Endothelial cell of umbilical vein (primary cell): ENCODE measurements at regions not wholly inside any gene's neighbourhood (a gene's known extent, or its start where the extent isn't known, plus 50 kb on each side); places are given as distances from the start of the nearest gene placed in this dataset.

Experiments
- BruUV-seq: library from RNA; stranded (reverse); fragments of 400-500 nt; replicated peaks from 2 replicates; lab custom pipeline; 2021; lab: Mats Ljungman, UMichigan
- CTCF ChIA-PET: fragments of 300-600, 350-600 bp; sonication (Branson Sonifier 250); formaldehyde crosslinking; loops from one replicate; lab custom pipeline; 2021; ENCODE audit warnings: antibody characterized with exemption, inconsistent platforms; lab: Charles Lee
- POLR2A ChIA-PET: fragments of 300-600, 350-600 bp; sonication (Branson Sonifier 250); formaldehyde crosslinking; loops from one replicate; lab custom pipeline; 2021; ENCODE audit warnings: antibody characterized with exemption, inconsistent platforms; lab: Charles Lee
- DNase-seq: peaks from one replicate; pipeline ENCODE4 v3.0.0-alpha.2; 2011; ENCODE audit warnings: low read depth, low spot score
- FAIRE-seq: peaks from 2 replicates; lab custom pipeline; 2011; peaks lifted over from hg19 to GRCh38; lab: Jason Lieb, UNC
- H2AFZ ChIP-seq: 2 replicates; pipeline ENCODE4 v1.6.0; 2012; ENCODE audit warnings: low read depth, low read length, control low read depth, inconsistent platforms
- H3K27ac ChIP-seq: 2 replicates; pipeline ENCODE4 v1.5.1; 2011; ENCODE audit warnings: low read depth, mild to moderate bottlenecking, control low read depth, low read length, moderate library complexity; ENCODE audit not compliant: insufficient read depth
- H3K27me3 ChIP-seq, 2 experiments: 2 replicates each; pipeline versions ENCODE4 v1.6.0 to v1.6.1; 2011; ENCODE audit warnings: low read length in 2 of 2, mixed read lengths in 1 of 2; ENCODE audit not compliant: control insufficient read depth in 2 of 2, insufficient read depth in 2 of 2
- H3K36me3 ChIP-seq, 2 experiments: 2 replicates in 1 of 2; 3 replicates in 1 of 2; pipeline ENCODE4 v1.5.1; 2011; ENCODE audit warnings: low read length in 2 of 2, mild to moderate bottlenecking in 1 of 2, moderate library complexity in 1 of 2; ENCODE audit not compliant: control insufficient read depth in 2 of 2, insufficient read depth in 2 of 2; ENCODE audit errors: extremely low read depth in 1 of 2
- H3K4me1 ChIP-seq: 3 replicates; pipeline ENCODE4 v1.5.1; 2011; ENCODE audit warnings: mild to moderate bottlenecking, low read length; ENCODE audit not compliant: control insufficient read depth, insufficient read depth; ENCODE audit errors: extremely low read depth
- H3K4me2 ChIP-seq: 2 replicates; pipeline ENCODE4 v1.6.1; 2011; ENCODE audit warnings: low read length, control low read depth, mixed read lengths; ENCODE audit not compliant: insufficient read depth
- H3K4me3 ChIP-seq, 3 experiments: fragments of 200-600 bp in 1 of 3; sonication (generic), shearing (Covaris generic) in 1 of 3; replicated peaks in 1 of 3; 2 replicates each; pipeline ENCODE4 v1.5.1; 2011 to 2016; ENCODE audit warnings: control low read depth in 3 of 3, low read length in 3 of 3, mild to moderate bottlenecking in 2 of 3, inconsistent platforms in 1 of 3, low read depth in 1 of 3, moderate library complexity in 1 of 3; ENCODE audit not compliant: insufficient read depth in 1 of 3
- H3K79me2 ChIP-seq: 2 replicates; pipeline ENCODE4 v1.6.0; 2012; ENCODE audit warnings: low read length, inconsistent platforms; ENCODE audit not compliant: control insufficient read depth, insufficient read depth
- H3K9ac ChIP-seq: replicated peaks from 2 replicates; pipeline ENCODE3; 2011; ENCODE audit warnings: low read length, control low read depth; ENCODE audit not compliant: insufficient read depth; ENCODE audit errors: extremely low read depth
- H3K9me1 ChIP-seq: replicated peaks from 3 replicates; pipeline ENCODE4 v1.6.0; 2011; ENCODE audit warnings: mild to moderate bottlenecking, low read length; ENCODE audit not compliant: control insufficient read depth, insufficient read depth; ENCODE audit errors: extremely low read depth
- H3K9me3 ChIP-seq: replicated peaks from 2 replicates; pipeline ENCODE4 v1.5.1; 2012; ENCODE audit warnings: low read length, inconsistent platforms; ENCODE audit not compliant: control insufficient read depth, insufficient read depth
- H4K20me1 ChIP-seq: replicated peaks from 2 replicates; pipeline ENCODE3; 2011; ENCODE audit warnings: mild to moderate bottlenecking, low read length; ENCODE audit not compliant: control insufficient read depth, insufficient read depth; ENCODE audit errors: extremely low read depth
- CTCF ChIP-seq, 2 donors: IDR thresholded peaks; 1 replicate in 1 of 2; 2 replicates in 1 of 2; pipeline ENCODE4 v1.5.1; 2011; ENCODE audit warnings: low read length in 2 of 2, mild to moderate bottlenecking in 2 of 2, moderate library complexity in 2 of 2, control low read depth in 1 of 2, inconsistent platforms in 1 of 2, low read depth in 1 of 2; ENCODE audit not compliant: insufficient read depth in 1 of 2; ENCODE audit errors: extremely low read depth in 1 of 2
- EZH2 ChIP-seq: IDR thresholded peaks from 2 replicates; pipeline ENCODE4 v1.6.1; 2012; ENCODE audit warnings: borderline replicate concordance, low read depth, mild to moderate bottlenecking, moderate library complexity, low read length, inconsistent platforms; ENCODE audit not compliant: severe bottlenecking
- FOS ChIP-seq: IDR thresholded peaks from 2 replicates; pipeline ENCODE4 v1.6.1; 2011; ENCODE audit warnings: mild to moderate bottlenecking, low read length, moderate library complexity, borderline replicate concordance; ENCODE audit not compliant: insufficient read depth
- GATA2 ChIP-seq: IDR thresholded peaks from 2 replicates; pipeline ENCODE4 v1.7.0; 2011; ENCODE audit warnings: low read depth, mild to moderate bottlenecking, moderate library complexity, mixed read lengths, low read length; ENCODE audit not compliant: insufficient read length, insufficient read depth
- JUN ChIP-seq: IDR thresholded peaks from 2 replicates; pipeline ENCODE4 v1.6.1; 2011; ENCODE audit warnings: borderline replicate concordance, low read depth; ENCODE audit not compliant: insufficient read length, insufficient read depth
- MAX ChIP-seq: IDR thresholded peaks from 2 replicates; pipeline ENCODE4 v1.6.1; 2011; ENCODE audit not compliant: insufficient read depth, insufficient read length
- MYC ChIP-seq: IDR thresholded peaks from one replicate; pipeline ENCODE4 v1.6.1; 2011; ENCODE audit warnings: mild to moderate bottlenecking, low read depth, low read length
- POLR2A ChIP-seq: IDR thresholded peaks from 2 replicates; pipeline ENCODE4 v1.6.1; 2012; ENCODE audit warnings: low read depth, mild to moderate bottlenecking, control low read depth, low read length
- POLR2AphosphoS5 ChIP-seq: IDR thresholded peaks from 2 replicates; pipeline ENCODE4 v1.6.1; 2012; ENCODE audit warnings: low read depth, mild to moderate bottlenecking, control low read depth, low read length, moderate library complexity; ENCODE audit not compliant: insufficient read depth
- dilution Hi-C: fragments of 300-500 bp; cut with MboI; formaldehyde crosslinking; loops from one replicate; pipeline ENCODE4 v1.15.0; 2019; ENCODE audit warnings: low sequenced_read_pairs; ENCODE audit not compliant: extremely low pct_ligation_motif_present
- intact Hi-C: fragments of 100-400 bp; cut with micrococcal nuclease; formaldehyde crosslinking; loops from one replicate; pipeline ENCODE4 v1.10.0; 2022

- Histone ChIP-seq H3K4me1 (no peaks in the 10 kb centered on the region), H3K27me3 (no peaks in the 10 kb centered on the region), H3K4me3 (no peak overlapping the region), H3K27ac (no peak overlapping the region), H3K79me2 (no peaks in the 10 kb centered on the region), H3K9me1 (no peaks in the 10 kb centered on the region), H3K9ac (no peak overlapping the region), H4K20me1 (no peaks in the 10 kb centered on the region), H3K4me2 (no peak overlapping the region), H3K36me3 (no peaks in the 10 kb centered on the region), H3K9me3 (no peaks in the 10 kb centered on the region), H2AFZ (no peak overlapping the region)
- dilution Hi-C loops (no loop called here), intact Hi-C loops (no loop called here)
- no peak for DNase-seq
- no peak for TF ChIP-seq POLR2A
- no peak for TF ChIP-seq FOS
- TF ChIP-seq MAX: no peak
- no peak for TF ChIP-seq GATA2
- no peak for TF ChIP-seq JUN
- no peak for TF ChIP-seq EZH2
- no peak for TF ChIP-seq CTCF (IDR thresholded peaks at IDR 0.05; ENCODE audit: extremely low read depth in 1 of 2, insufficient read depth in 1 of 2, low read depth in 1 of 2, low read length in 2 of 2)
- no peak for TF ChIP-seq POLR2AphosphoS5
- TF ChIP-seq MYC: no peak
- CTCF ChIA-PET: interaction anchor here (1.2 to 1.6 kb wide), 2 partner anchors 8 to 11 kb away, joined by 3 read pairs; no protein-coding TSS in a partner anchor
- POLR2A ChIA-PET: no interaction called here
- no TSS peak for BruUV-seq
- no peak for FAIRE-seq
Measured at GRCh38 chr2:221225752-221226151, 346.4 kb downstream of the EPHA4 start.
